CD4-positive, alpha-beta T cell treated with Interleukin-12 subunit alpha and Interleukin-12 subunit beta, for 1 hour (primary cell): ENCODE measurements at regions not wholly inside any gene's neighbourhood (a gene's known extent, or its start where the extent isn't known, plus 50 kb on each side); places are given as distances from the start of the nearest gene placed in this dataset.
"Not testable (repeated sequence)": the region's sequence is repeated elsewhere in the genome, so short reads cannot be mapped to it uniquely, and the experiment has no call there.

Experiments
- DNase-seq: peaks from one replicate; pipeline ENCODE4 v3.0.0-alpha.2; 2020

- no peak for DNase-seq
Observed at GRCh38 chr16:51839727-51840462, 688.8 kb upstream of the SALL1 start.

DNA sequence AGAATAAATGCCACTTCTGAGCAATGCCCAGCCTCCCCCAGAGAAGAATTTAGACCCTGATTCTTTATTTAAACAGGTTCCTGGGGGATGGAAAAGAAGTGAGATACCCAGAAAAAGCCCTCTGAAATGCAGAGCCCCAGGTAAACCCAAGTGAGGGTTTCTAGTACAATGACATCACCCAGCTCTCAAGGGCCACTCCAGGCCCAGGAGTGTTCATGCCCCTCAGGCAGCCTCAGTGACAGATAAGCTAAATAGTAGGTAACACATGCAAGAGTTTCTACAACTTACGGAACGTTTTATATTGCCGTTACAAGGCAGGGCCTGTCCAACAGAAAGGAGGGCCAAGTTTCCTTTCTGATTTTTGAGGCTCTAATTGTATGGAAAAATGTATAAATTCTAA lies 683.7 kb upstream of the SALL1 start:
- DNase-seq, result no peak

- DNase-seq, result no peak
Observed at GRCh38 chr16:51834133-51834532, 683.1 kb upstream of the SALL1 start.

DNA sequence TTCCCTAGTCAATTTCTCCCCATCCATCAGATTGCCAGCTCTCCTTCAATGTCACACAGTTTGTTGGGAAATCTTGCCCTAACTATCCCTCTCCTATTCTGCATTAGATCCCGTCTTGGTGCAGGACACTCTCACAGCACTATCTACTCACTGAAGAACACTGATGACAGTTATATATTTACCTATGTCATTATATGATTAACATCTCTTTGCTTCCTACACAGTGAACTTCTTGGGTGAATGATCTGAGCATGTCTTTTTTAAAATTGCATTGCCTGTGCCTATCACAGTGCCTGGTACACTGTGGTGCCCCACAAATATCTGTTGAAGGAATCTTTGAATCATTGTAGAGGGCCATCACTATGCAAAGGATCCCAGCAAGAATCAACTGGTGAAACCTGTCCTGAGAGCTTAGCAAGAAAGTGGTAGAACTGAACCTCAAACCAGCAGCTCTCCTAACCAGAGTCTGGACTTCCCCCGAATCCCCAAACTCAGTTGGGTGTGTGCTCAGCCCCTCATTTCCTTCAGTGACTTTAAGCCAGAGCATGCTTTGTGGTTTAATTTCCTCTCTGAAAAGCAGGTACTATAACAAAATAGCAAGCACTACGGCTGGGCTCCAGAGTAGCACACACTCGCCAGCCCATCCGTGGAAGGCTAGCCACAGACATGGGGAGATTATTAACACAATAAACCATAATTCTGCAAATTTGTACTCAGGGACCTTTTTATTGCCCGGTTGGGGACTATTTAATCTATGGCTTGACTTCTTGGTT lies 680.7 kb upstream of the SALL1 start:
- DNase-seq, result no peak

GRCh38 chr16:51831034-51831433 lies 680.0 kb upstream of the SALL1 start:
- not testable (repeated sequence) for DNase-seq

- DNase-seq, result no peak
Observed at GRCh38 chr16:51825779-51826178, 674.7 kb upstream of the SALL1 start.

DNA sequence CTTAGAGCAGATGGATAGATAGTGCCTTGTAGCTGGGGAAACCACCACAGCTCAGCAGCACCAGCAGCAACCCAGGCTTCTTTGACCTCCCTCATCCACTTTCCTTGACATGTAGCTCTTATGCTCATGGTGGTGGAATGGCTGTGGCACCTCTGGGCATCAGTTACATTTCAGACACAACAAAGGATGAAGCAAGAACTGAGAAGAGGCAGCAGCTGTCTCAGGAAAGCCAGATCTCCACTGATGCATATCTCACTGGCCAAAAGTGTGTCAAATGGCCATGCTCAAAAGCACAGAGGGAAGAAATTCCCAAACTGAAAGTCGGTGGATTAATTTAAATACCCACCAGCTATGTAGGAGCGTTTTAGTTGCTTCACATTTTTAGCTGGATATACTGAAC lies 671.4 kb upstream of the SALL1 start:
- no peak for DNase-seq

- DNase-seq, result no peak
Observed at GRCh38 chr16:51821527-51821926, 670.5 kb upstream of the SALL1 start.

DNA sequence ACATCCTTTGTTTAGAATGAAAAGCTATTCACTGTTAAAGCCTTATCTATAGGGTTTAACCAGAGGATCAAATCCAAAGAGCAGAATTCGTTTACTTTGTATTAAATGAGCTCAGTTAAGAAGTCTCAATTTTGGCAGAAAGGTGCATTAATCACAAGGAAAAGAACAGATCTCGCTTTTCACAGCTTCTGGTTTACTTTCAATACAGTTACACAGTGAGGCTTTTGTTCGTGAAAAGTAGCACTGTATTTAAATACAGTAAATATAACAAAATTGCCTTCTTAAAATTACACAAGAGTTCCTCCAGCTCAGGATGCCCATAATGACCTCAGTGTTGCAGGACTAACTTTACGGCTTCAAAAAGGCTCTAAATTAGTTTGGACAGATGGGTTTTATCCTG lies 669.1 kb upstream of the SALL1 start:
- DNase-seq, result no peak

- DNase-seq, result no peak
Observed at GRCh38 chr16:51818342-51818944, 667.4 kb upstream of the SALL1 start.

DNA sequence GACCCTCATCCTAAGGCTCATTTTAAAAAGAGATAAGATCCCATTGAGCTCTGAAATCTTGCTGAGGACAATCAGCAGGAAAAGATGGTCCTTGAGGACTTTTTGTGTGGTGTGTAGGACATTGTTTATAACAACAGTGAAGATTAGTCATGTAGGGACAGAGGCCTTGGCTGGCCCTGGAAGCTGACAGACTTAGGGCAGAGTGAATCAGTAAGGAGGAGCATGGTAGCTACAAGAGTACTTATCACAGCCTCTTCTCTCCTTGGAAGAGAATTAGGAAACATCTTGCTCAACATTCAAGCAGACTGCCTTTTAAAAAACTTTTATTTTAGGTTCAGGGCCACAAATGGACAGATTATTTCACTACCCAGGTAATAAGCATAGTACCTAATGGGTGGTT lies 665.9 kb upstream of the SALL1 start:
- DNase-seq, result no peak

- no peak for DNase-seq
Observed at GRCh38 chr16:51815523-51815922, 664.5 kb upstream of the SALL1 start.

DNA sequence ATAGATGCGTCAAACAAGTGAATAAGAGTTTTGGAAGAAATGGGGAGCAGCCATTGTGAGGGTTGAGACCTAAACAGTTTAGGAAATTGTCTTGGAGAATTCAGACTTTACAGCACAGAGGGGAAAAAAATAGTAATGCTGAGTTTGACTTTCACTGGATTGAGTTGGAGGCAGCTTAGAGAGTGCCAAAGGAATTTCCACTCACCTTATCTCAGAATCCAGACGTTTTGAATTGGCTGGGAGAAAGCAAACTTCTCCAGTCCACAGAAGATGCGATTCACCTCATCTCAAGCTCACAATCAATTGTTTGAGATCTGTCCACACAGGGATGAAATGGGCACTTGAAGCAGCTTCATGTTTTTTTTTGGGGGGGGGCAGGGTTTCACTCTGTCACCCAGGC lies 663.5 kb upstream of the SALL1 start:
- DNase-seq, result no peak

DNA sequence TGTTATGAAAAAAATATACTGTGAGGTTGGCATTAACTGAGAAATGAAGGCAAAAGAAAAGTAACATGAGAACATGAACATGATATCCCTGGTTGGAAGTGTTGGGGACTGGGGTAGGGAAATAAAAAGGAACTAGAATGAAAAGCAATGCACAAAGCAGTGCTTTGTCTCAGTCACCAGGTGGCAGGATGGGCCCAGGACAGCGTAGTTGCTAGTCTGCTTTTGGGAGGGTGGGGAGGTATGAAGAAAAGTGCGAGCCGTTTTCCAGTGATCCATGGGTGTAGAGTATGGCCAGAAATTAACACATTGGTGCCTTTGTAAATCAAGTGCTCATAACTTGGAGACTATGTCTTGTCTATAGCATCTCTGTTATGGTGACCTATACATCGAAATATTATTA lies 662.5 kb upstream of the SALL1 start:
- DNase-seq, result no peak

GRCh38 chr16:51812945-51813344 lies 661.9 kb upstream of the SALL1 start:
- DNase-seq, result no peak

GRCh38 chr16:51807551-51807950 lies 656.5 kb upstream of the SALL1 start:
- no peak for DNase-seq

GRCh38 chr16:51801635-51802034 lies 650.6 kb upstream of the SALL1 start:
- DNase-seq, result no peak

DNA sequence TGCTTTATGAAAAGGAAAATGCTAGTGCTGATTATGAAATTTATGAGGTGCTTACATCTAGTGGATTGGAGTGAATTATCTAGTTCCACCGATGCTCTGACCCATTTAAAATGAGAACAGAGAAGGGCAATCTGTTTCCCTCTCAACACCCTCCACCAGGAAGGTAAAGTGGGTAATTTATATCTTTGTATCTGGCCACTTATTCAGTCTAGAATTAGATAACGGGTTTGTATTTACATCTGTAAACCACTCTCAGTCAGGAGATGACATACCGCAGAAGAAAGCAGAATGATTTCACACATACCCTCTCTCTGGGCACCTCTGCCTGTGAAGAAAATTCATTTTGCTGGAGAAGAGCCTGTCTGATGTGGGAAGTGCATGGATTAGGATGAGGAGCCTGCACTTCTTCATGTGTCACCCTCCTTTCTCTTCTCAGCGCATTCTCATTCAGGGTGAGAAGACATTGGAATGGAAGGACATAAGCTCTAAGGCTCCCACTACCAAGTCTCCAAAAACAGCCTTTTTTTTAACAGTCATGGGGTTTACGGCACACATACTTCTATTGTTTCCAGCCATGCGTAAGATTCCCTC lies 646.7 kb upstream of the SALL1 start:
- no peak for DNase-seq

DNA sequence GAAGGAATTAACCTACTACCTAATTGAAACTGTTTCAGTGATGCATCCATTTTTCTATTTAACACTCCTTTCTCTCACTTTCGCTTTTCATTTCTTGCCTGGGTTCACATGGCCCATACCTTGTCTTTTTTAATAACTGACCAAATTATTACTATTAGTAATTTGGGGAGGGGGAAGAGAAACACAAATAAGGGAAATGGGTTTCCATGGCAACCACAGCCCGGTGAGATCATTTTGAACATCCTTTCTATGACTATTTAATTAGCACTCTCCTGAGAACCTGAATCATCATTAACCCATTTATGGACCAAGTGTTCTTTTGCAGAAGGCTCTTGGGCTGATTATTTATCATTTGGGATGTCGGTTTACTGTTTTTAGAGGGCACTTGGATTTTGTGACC lies 628.2 kb upstream of the SALL1 start:
- no peak for DNase-seq

DNA sequence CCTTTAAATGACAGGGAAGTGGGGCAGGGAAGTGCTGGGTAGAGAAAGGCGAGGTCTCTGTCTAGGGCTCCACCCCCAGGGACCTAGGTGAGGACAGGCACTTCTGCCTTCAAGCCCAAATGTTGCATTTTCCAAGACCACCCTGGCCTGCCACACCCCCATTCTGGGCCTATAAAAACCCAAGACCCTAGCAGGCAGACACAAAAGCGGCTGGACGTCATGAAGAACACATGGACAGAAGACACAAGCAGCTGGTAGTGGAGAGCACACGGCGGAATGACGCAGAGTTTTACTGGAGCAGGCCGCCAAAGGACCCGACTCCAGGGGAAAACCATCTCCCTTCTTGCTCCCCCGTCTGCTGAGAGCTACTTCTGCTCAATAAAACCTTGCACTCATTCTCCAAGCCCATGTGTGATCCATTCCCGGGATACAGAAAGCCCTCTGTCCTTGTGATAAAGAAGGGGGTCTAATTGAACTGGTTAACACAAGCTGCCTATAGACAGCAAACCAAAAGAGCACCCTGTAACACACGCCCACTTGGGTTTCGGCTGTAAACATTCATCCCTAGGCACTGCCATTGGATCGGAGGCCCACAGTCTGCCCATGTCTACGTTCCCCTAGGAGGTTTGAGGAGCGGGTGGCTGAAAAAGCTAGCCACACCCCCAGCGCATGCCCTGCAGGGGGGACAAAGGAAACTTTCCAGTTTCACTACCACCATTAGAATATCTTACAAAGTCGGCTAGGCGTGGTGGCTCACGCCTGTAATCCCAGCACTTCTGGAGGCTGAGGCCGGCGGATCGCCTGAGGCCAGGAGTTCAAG lies 622.2 kb upstream of the SALL1 start:
- DNase-seq, result no peak

- DNase-seq, result no peak
Observed at GRCh38 chr16:51766739-51767138, 615.7 kb upstream of the SALL1 start.

- no peak for DNase-seq
Observed at GRCh38 chr16:51763072-51763661, 612.1 kb upstream of the SALL1 start.
